ENCODE measurements at regions not wholly inside any gene's neighbourhood (a gene's known extent, or its start where the extent isn't known, plus 50 kb on each side); places are given as distances from the start of the nearest gene placed in this dataset.
"Not testable (repeated sequence)": the region's sequence is repeated elsewhere in the genome, so short reads cannot be mapped to it uniquely, and the experiment has no call there.

DNA sequence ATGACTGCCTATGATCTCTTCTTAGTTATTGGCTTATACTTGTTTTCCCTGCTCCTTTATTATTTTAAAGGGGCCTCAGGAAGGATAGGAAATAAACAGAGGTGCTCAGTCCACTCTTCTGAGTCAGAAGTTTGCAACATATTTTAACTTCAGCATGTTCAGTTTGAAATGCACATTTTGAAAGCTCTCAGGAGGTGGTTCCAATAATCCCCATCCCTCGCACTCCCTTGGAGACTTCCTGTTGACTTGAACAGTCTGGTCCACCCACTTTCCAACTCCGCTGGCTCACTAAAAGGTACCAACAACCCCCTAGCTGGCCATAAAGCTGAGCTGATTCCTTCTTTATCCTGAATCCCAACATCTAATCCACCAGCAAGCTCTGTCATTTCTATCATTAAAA is 78.3 kb upstream of the DUSP21 start:
- Histone ChIP-seq H3K4me1 (ENCODE audit: control insufficient read depth in 2 of 2, insufficient read depth in 2 of 2, low read length in 2 of 2) (no peaks in the 10 kb centered on the region), H3K36me3 (ENCODE audit: control insufficient read depth in 2 of 3, insufficient read depth in 3 of 3, low read length in 3 of 3) (no peaks in the 10 kb centered on the region), H3K27ac (ENCODE audit: low read depth, low read length) (no peak overlapping the region), H3K27me3 (ENCODE audit: control insufficient read depth in 2 of 2, insufficient read depth in 2 of 2, low read length in 2 of 2) (no peaks in the 10 kb centered on the region), H3K9me3 (ENCODE audit: control insufficient read depth in 2 of 3, low read length in 3 of 3) (no peaks in the 10 kb centered on the region), H3K4me3 (ENCODE audit: low read length) (no peak overlapping the region)
- no peak overlapping the region for H3K27ac Mint-ChIP-seq
- no peak for ATAC-seq
- POLR2A ChIA-PET: no interaction called here
- peaks cover 0 to 7% (median 0%) of the 10 kb centered on the region in 11 donors for H3K9me3 Mint-ChIP-seq
- CTCF ChIA-PET: no interaction called here
- no peaks in the 10 kb centered on the region for H3K36me3 Mint-ChIP-seq
- H3K4me3 Mint-ChIP-seq: no peak overlapping the region
- no peak for DNase-seq
- intact Hi-C loops (cut with micrococcal nuclease): no loop called here
- no peaks in the 10 kb centered on the region for H3K27me3 Mint-ChIP-seq
- H3K4me1 Mint-ChIP-seq: no peaks in the 10 kb centered on the region

DNA sequence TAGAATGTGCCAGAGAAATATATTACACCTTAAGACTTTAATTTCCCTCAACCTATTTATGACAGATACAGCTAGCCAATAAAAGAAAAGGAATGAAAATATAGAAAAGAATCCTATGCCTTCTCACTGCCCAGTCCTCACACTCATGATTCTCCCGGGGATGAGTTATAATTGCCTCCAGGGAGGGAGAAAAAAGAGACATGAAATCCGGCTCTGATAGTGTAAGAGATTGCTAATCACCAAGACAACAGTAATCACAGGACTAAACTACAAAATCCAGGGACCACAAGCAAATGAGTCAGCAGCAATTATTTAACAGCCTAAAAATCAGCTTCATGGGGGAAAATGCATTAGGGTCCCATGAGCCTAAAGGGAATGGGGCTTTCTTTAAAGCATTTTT is 95.9 kb upstream of the DUSP21 start:
- no peak overlapping the region for H3K4me3 ChIP-seq (ENCODE audit: low read length)
- CTCF ChIA-PET: no interaction called here
- Mint-ChIP-seq H3K4me1 (peaks cover 0 to 5% (median 0%) of the 10 kb centered on the region in 7 donors), H3K27me3 (no peaks in the 10 kb centered on the region), H3K36me3 (no peaks in the 10 kb centered on the region), H3K27ac (no peak overlapping the region), H3K4me3 (no peak overlapping the region), H3K9me3 (no peaks in the 10 kb centered on the region)
- POLR2A ChIA-PET: no interaction called here
- no peak overlapping the region for H3K27ac ChIP-seq (ENCODE audit: low read depth, low read length)
- H3K4me1 ChIP-seq (ENCODE audit: control insufficient read depth in 2 of 2, insufficient read depth in 2 of 2, low read length in 2 of 2): no peaks in the 10 kb centered on the region
- H3K27me3 ChIP-seq (ENCODE audit: control insufficient read depth in 2 of 2, insufficient read depth in 2 of 2, low read length in 2 of 2): no peaks in the 10 kb centered on the region
- intact Hi-C loops (cut with micrococcal nuclease): no loop called here
- DNase-seq: no peak
- H3K9me3 ChIP-seq (ENCODE audit: control insufficient read depth in 2 of 3, low read length in 3 of 3): no peaks in the 10 kb centered on the region
- no peak for ATAC-seq
- H3K36me3 ChIP-seq (ENCODE audit: control insufficient read depth in 2 of 3, insufficient read depth in 3 of 3, low read length in 3 of 3): no peaks in the 10 kb centered on the region

DNA sequence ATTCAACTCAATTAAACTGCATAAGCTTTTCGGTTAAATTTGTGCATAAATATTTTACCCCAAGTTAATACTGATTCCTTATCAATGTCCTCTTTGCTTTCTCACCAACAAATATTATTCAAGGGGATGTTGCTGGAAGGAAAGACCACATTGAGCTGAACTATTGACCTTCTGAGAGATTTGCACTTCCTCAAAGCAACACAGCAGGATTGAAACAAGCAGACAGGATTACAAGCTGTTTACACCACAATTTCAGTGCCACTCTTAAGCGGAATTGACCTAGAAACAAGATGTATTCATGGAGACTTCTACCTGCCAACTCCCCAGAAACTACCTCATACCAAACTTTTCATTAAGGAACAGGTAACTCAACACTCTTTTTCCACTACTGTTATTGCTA is 96.5 kb upstream of the DUSP21 start:
- Histone ChIP-seq H3K4me3 (ENCODE audit: low read length) (no peak overlapping the region), H3K27me3 (ENCODE audit: control insufficient read depth in 2 of 2, insufficient read depth in 2 of 2, low read length in 2 of 2) (no peaks in the 10 kb centered on the region), H3K36me3 (ENCODE audit: control insufficient read depth in 2 of 3, insufficient read depth in 3 of 3, low read length in 3 of 3) (no peaks in the 10 kb centered on the region), H3K4me1 (ENCODE audit: control insufficient read depth in 2 of 2, insufficient read depth in 2 of 2, low read length in 2 of 2) (no peaks in the 10 kb centered on the region), H3K9me3 (ENCODE audit: control insufficient read depth in 2 of 3, low read length in 3 of 3) (no peaks in the 10 kb centered on the region), H3K27ac (ENCODE audit: low read depth, low read length) (no peak overlapping the region)
- ATAC-seq (no peak), DNase-seq (no peak)
- H3K27me3 Mint-ChIP-seq: no peaks in the 10 kb centered on the region
- no peak overlapping the region for H3K27ac Mint-ChIP-seq
- intact Hi-C loops (cut with micrococcal nuclease): no loop called here
- no peaks in the 10 kb centered on the region for H3K9me3 Mint-ChIP-seq
- ChIA-PET POLR2A (no interaction called here), CTCF (no interaction called here)
- no peak overlapping the region for H3K4me3 Mint-ChIP-seq
- H3K4me1 Mint-ChIP-seq: peaks cover 0 to 5% (median 0%) of the 10 kb centered on the region in 7 donors
- no peaks in the 10 kb centered on the region for H3K36me3 Mint-ChIP-seq

DNA sequence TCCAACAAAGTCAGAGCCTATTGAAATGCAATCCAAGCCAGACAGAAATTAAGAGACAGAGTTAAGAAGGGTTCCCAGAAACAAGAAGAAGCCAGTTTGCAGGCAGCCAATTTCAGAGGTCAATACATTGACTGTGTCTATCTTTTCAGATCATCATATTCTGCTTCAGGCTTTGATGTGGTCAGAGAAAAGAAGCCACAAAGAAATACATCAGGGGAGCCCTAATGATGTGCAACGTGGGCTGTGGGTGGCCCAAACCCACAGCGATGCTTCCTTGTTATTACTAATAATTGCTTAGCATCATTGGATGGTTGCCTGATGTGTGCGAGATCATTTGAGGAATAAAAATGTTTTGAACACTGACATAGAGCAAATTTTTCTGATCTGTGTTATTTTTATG is 99.0 kb upstream of the DUSP21 start:
- no peak overlapping the region for H3K4me3 ChIP-seq (ENCODE audit: low read length)
- CTCF ChIA-PET: no interaction called here
- H3K9me3 ChIP-seq (ENCODE audit: control insufficient read depth in 2 of 3, low read length in 3 of 3): no peaks in the 10 kb centered on the region
- Mint-ChIP-seq H3K27ac (no peak overlapping the region), H3K27me3 (peaks cover 0 to 4% (median 0%) of the 10 kb centered on the region in 5 donors), H3K9me3 (no peaks in the 10 kb centered on the region), H3K4me3 (no peak overlapping the region), H3K36me3 (no peaks in the 10 kb centered on the region), H3K4me1 (peaks cover 0 to 5% (median 0%) of the 10 kb centered on the region in 7 donors)
- ATAC-seq: no peak
- H3K36me3 ChIP-seq (ENCODE audit: control insufficient read depth in 2 of 3, insufficient read depth in 3 of 3, low read length in 3 of 3): no peaks in the 10 kb centered on the region
- intact Hi-C loops (cut with micrococcal nuclease): no loop called here
- no peak for DNase-seq
- H3K27ac ChIP-seq (ENCODE audit: low read depth, low read length): no peak overlapping the region
- H3K4me1 ChIP-seq (ENCODE audit: control insufficient read depth in 2 of 2, insufficient read depth in 2 of 2, low read length in 2 of 2): no peaks in the 10 kb centered on the region
- no peaks in the 10 kb centered on the region for H3K27me3 ChIP-seq (ENCODE audit: control insufficient read depth in 2 of 2, insufficient read depth in 2 of 2, low read length in 2 of 2)
- POLR2A ChIA-PET: no interaction called here

DNA sequence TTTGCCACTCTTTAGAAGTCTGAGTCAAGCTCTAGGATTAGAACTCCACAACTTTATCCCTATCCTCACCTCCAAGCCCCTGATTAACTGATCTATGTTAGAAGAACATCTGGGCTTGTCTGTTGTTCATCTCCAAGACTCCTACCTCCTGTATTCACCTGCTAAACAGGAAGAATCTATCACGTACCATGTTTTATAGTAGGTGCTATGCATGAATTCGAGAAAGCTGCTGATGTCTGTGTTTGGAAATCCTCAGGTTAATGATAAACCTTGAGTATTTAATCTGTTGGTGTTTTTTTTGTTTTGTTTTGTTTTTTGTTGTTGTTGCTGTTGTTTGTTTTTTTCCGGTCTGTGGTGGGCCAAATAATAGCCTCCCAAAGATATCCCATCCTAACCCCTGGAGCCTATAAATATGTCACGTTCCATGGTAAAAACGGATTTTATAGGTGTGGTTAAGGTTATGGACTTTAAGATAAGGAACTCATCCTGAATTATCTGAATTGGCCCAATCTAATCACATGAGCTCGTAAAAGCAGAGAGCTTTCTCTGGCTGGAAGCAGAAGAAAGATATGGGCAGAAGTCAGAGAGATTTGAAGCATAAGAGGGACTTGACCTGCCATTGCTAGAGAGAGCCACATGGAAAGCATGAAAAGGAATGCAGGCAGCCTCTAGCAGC is 101.2 kb upstream of the DUSP21 start:
- Mint-ChIP-seq H3K9me3 (no peaks in the 10 kb centered on the region), H3K27ac (no peak overlapping the region), H3K27me3 (peaks cover 0 to 4% (median 0%) of the 10 kb centered on the region in 5 donors), H3K4me3 (no peak overlapping the region), H3K36me3 (no peaks in the 10 kb centered on the region), H3K4me1 (peaks cover 0 to 5% (median 0%) of the 10 kb centered on the region in 7 donors)
- H3K27me3 ChIP-seq (ENCODE audit: control insufficient read depth in 2 of 2, insufficient read depth in 2 of 2, low read length in 2 of 2): no peaks in the 10 kb centered on the region
- no peaks in the 10 kb centered on the region for H3K4me1 ChIP-seq (ENCODE audit: control insufficient read depth in 2 of 2, insufficient read depth in 2 of 2, low read length in 2 of 2)
- POLR2A ChIA-PET: no interaction called here
- intact Hi-C loops (cut with micrococcal nuclease): no loop called here
- DNase-seq (no peak), ATAC-seq (no peak)
- no peaks in the 10 kb centered on the region for H3K9me3 ChIP-seq (ENCODE audit: control insufficient read depth in 2 of 3, low read length in 3 of 3)
- H3K27ac ChIP-seq (ENCODE audit: low read depth, low read length): no peak overlapping the region
- CTCF ChIA-PET: no interaction called here
- no peaks in the 10 kb centered on the region for H3K36me3 ChIP-seq (ENCODE audit: control insufficient read depth in 2 of 3, insufficient read depth in 3 of 3, low read length in 3 of 3)
- H3K4me3 ChIP-seq (ENCODE audit: low read length): no peak overlapping the region

DNA sequence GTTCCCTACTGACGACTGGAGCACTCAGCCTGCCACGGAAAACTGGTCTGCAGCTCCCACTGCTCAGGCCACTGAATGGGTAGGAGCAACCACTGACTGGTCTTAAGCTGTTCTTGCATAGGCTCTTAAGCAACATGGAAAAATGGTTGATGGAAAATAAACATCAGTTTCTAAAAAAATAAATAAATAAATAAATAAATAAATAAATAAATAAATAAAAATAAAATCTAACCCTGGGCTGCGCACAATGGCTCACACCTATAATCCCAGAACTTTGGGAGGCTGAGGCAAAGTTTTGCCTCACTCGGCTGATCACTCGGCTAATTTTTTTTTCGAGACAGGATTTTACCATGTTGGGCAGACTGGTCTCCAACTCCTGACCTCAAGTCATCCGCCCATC is 102.0 kb upstream of the DUSP21 start:
- H3K36me3 ChIP-seq (ENCODE audit: control insufficient read depth in 2 of 3, insufficient read depth in 3 of 3, low read length in 3 of 3); POLR2A ChIA-PET; H3K4me1 ChIP-seq (ENCODE audit: control insufficient read depth in 2 of 2, insufficient read depth in 2 of 2, low read length in 2 of 2); H3K27ac Mint-ChIP-seq; ATAC-seq; H3K9me3 Mint-ChIP-seq; H3K27me3 ChIP-seq (ENCODE audit: control insufficient read depth in 2 of 2, insufficient read depth in 2 of 2, low read length in 2 of 2); H3K27me3 Mint-ChIP-seq; H3K27ac ChIP-seq (ENCODE audit: low read depth, low read length); H3K4me3 ChIP-seq (ENCODE audit: low read length); CTCF ChIA-PET; DNase-seq; H3K9me3 ChIP-seq (ENCODE audit: control insufficient read depth in 2 of 3, low read length in 3 of 3); H3K36me3 Mint-ChIP-seq; H3K4me3 Mint-ChIP-seq; H3K4me1 Mint-ChIP-seq; intact Hi-C loops (cut with micrococcal nuclease): not testable (repeated sequence)

DNA sequence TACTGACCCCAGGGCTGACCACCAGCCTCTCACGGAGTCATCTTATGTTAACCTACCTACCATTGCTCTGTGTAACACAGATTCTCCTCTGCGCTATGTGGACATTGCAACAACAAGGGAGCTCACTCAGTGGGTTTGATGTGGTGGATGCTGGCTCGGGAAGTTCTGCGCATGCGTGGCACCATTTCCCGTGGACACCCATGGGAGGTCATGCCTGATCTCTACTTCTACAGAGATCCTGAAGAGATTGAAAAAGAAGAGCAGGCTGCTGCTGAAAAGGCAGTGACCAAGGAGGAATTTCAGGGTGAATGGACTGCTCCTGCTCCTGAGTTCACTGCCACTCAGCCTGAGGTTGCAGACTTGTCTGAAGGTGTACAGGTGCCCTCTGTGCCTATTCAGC is 102.4 kb upstream of the DUSP21 start:
- H3K4me1 Mint-ChIP-seq; DNase-seq; H3K36me3 Mint-ChIP-seq; H3K27ac Mint-ChIP-seq; H3K4me1 ChIP-seq (ENCODE audit: control insufficient read depth in 2 of 2, insufficient read depth in 2 of 2, low read length in 2 of 2); intact Hi-C loops (cut with micrococcal nuclease); H3K4me3 Mint-ChIP-seq; H3K27ac ChIP-seq (ENCODE audit: low read depth, low read length); H3K4me3 ChIP-seq (ENCODE audit: low read length); H3K9me3 ChIP-seq (ENCODE audit: control insufficient read depth in 2 of 3, low read length in 3 of 3); H3K27me3 Mint-ChIP-seq; H3K27me3 ChIP-seq (ENCODE audit: control insufficient read depth in 2 of 2, insufficient read depth in 2 of 2, low read length in 2 of 2); H3K36me3 ChIP-seq (ENCODE audit: control insufficient read depth in 2 of 3, insufficient read depth in 3 of 3, low read length in 3 of 3); POLR2A ChIA-PET; ATAC-seq; CTCF ChIA-PET; H3K9me3 Mint-ChIP-seq: not testable (repeated sequence)

Measured in naive thymus-derived CD4-positive, alpha-beta T cell (primary cell).